NCI-H82 (cell line): ENCODE measurements at regions not wholly inside any gene's neighbourhood (a gene's known extent, or its start where the extent isn't known, plus 50 kb on each side); places are given as distances from the start of the nearest gene placed in this dataset.
"Not testable (repeated sequence)": the region's sequence is repeated elsewhere in the genome, so short reads cannot be mapped to it uniquely, and the experiment has no call there.

Source experiments
- DNase-seq: peaks from one replicate; lab custom pipeline; 2025; lab: John Stamatoyannopoulos, UW

- peak; percentile 86 for DNase-seq
These were observed 58.3 kb upstream of the EEA1 start for GRCh38 chr12:92987362-92987761.

- DNase-seq = peak; percentile 36
These were observed 58.9 kb upstream of the EEA1 start for GRCh38 chr12:92987846-92988621.

GRCh38 chr12:92988622-92989130 lies 59.6 kb upstream of the EEA1 start:
- DNase-seq = no peak

GRCh38 chr12:92989715-92990484 lies 60.8 kb upstream of the EEA1 start:
- no peak for DNase-seq

GRCh38 chr12:92991134-92991533 lies 62.0 kb upstream of the EEA1 start:
- DNase-seq = no peak

GRCh38 chr12:92992041-92992440 lies 62.9 kb upstream of the EEA1 start:
- no peak for DNase-seq

- no peak for DNase-seq
These were observed 64.2 kb upstream of the EEA1 start for GRCh38 chr12:92993259-92993658.

- no peak for DNase-seq
These were observed 66.3 kb upstream of the EEA1 start for GRCh38 chr12:92995258-92995903.

GRCh38 chr12:93000026-93000425 lies 70.9 kb upstream of the EEA1 start:
- no peak for DNase-seq

GRCh38 chr12:93001407-93001806 lies 72.3 kb upstream of the EEA1 start:
- DNase-seq = peak; percentile 17

GRCh38 chr12:93002293-93003054 lies 73.4 kb upstream of the EEA1 start:
- DNase-seq = peak; percentile 29

- no peak for DNase-seq
These were observed 74.6 kb upstream of the EEA1 start for GRCh38 chr12:93003531-93004239.

GRCh38 chr12:93005928-93006392 lies 76.9 kb upstream of the EEA1 start:
- no peak for DNase-seq

GRCh38 chr12:93006471-93007208 lies 77.5 kb upstream of the EEA1 start:
- DNase-seq = no peak

- no peak for DNase-seq
These were observed 78.4 kb upstream of the EEA1 start for GRCh38 chr12:93007544-93007943.

- DNase-seq = no peak
These were observed 79.1 kb upstream of the EEA1 start for GRCh38 chr12:93008044-93008778.

GRCh38 chr12:93008880-93009279 lies 79.8 kb upstream of the EEA1 start:
- not testable (repeated sequence) for DNase-seq

- DNase-seq = no peak
These were observed 80.4 kb upstream of the EEA1 start for GRCh38 chr12:93009533-93009932.

GRCh38 chr12:93010461-93010860 lies 81.4 kb upstream of the EEA1 start:
- DNase-seq = no peak

- DNase-seq = no peak
These were observed 82.0 kb upstream of the EEA1 start for GRCh38 chr12:93011100-93011499.
